Daoy (cell line): ENCODE measurements at regions not wholly inside any gene's neighbourhood (a gene's known extent, or its start where the extent isn't known, plus 50 kb on each side); places are given as distances from the start of the nearest gene placed in this dataset.

ENCODE experiments used
- DNase-seq: peaks from one replicate; pipeline ENCODE4 v3.0.0-alpha.2; 2015; ENCODE audit warnings: low read depth

GRCh38 chr2:236852100-236852976 is 233.4 kb upstream of the COPS8 start:
- DNase-seq = no peak

- no peak for DNase-seq
These were observed 232.7 kb upstream of the COPS8 start for GRCh38 chr2:236852977-236853374.

- no peak for DNase-seq
These were observed 232.1 kb upstream of the COPS8 start for GRCh38 chr2:236853585-236854051.

GRCh38 chr2:236855176-236855865 is 230.4 kb upstream of the COPS8 start:
- no peak for DNase-seq

GRCh38 chr2:236855866-236856847 is 229.5 kb upstream of the COPS8 start:
- no peak for DNase-seq

- DNase-seq = no peak
These were observed 228.8 kb upstream of the COPS8 start for GRCh38 chr2:236856848-236857235.

GRCh38 chr2:236857246-236857645 is 228.4 kb upstream of the COPS8 start:
- DNase-seq = no peak

- no peak for DNase-seq
These were observed 227.9 kb upstream of the COPS8 start for GRCh38 chr2:236857781-236858180.

GRCh38 chr2:236858661-236859060 is 227.0 kb upstream of the COPS8 start:
- DNase-seq = no peak

GRCh38 chr2:236859908-236860307 is 225.8 kb upstream of the COPS8 start:
- DNase-seq = no peak

GRCh38 chr2:236861196-236861875 is 224.4 kb upstream of the COPS8 start:
- DNase-seq = no peak

GRCh38 chr2:236861944-236862343 is 223.7 kb upstream of the COPS8 start:
- no peak for DNase-seq

- DNase-seq = no peak
These were observed 223.2 kb upstream of the COPS8 start for GRCh38 chr2:236862526-236862925.

GRCh38 chr2:236862961-236863728 is 222.5 kb upstream of the COPS8 start:
- peak; percentile 67 for DNase-seq

GRCh38 chr2:236863729-236864126 is 222.0 kb upstream of the COPS8 start:
- DNase-seq = no peak

- DNase-seq = no peak
These were observed 220.6 kb upstream of the COPS8 start for GRCh38 chr2:236865052-236865451.

- DNase-seq = no peak
These were observed 218.9 kb upstream of the COPS8 start for GRCh38 chr2:236866542-236867340.

- peak; percentile 43 for DNase-seq
These were observed 218.0 kb upstream of the COPS8 start for GRCh38 chr2:236867441-236868260.

GRCh38 chr2:236870370-236870769 is 215.3 kb upstream of the COPS8 start:
- no peak for DNase-seq
